ENCODE measurements at regions not wholly inside any gene's neighbourhood (a gene's known extent, or its start where the extent isn't known, plus 50 kb on each side); places are given as distances from the start of the nearest gene placed in this dataset.

DNA sequence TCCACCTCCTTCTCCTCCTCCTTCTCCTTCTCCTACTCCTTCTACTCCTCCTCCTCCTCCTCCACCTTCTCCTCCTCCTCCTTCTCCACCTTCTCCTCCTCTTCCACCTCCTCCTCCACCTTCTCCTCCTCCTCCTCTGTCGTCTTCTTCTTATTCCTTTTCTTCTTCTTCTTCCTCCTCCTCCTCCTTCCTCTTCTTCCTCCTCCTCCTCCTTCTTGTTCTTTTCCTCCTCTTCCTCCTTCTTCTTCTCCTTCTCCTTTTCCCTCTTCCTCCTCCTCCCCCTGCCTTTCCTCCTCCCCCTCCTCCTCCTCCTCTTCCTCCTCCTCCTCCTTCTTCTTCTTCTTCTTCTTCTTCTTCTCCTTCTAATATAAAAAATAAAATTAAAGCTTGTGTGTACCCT, 971.2 kb upstream of the PIK3C3 start:
- Histone ChIP-seq H3K27ac (ENCODE audit: control insufficient read depth, insufficient read depth) (no peak overlapping the region), H3K4me3 (no peak overlapping the region), H3K27me3 (replicated peaks in 1 of 2; ENCODE audit: control insufficient read depth in 2 of 2, insufficient read depth in 2 of 2, low read length in 1 of 2) (no peaks in the 10 kb centered on the region), H3K4me2 (ENCODE audit: control insufficient read depth, insufficient read depth) (no peak overlapping the region), H3K79me2 (ENCODE audit: control insufficient read depth, insufficient read depth, low read length) (no peaks in the 10 kb centered on the region), H3K36me3 (ENCODE audit: control insufficient read depth in 2 of 2, insufficient read depth in 2 of 2, low read length in 1 of 2) (no peaks in the 10 kb centered on the region), H3K9ac (ENCODE audit: control insufficient read depth, insufficient read depth, low read length) (no peak overlapping the region), H3K9me3 (replicated peaks; ENCODE audit: control insufficient read depth, insufficient read depth, low read length) (no peaks in the 10 kb centered on the region), H4K20me1 (ENCODE audit: control insufficient read depth, insufficient read depth) (no peaks in the 10 kb centered on the region), H2AFZ (ENCODE audit: control insufficient read depth, low read depth, low read length) (no peak overlapping the region), H3K4me1 (ENCODE audit: control insufficient read depth, insufficient read depth, low read length) (no peaks in the 10 kb centered on the region)
- TF ChIP-seq ZNF217 (IDR thresholded peaks at IDR 0.05) (no peak), IRF4 (IDR thresholded peaks at IDR 0.05; ENCODE audit: low read depth, low read length) (no peak), HDAC2 (IDR thresholded peaks at IDR 0.05) (no peak), SMC3 (IDR thresholded peaks at IDR 0.05; ENCODE audit: borderline replicate concordance, low read length) (no peak), PAX5 (IDR thresholded peaks at IDR 0.05; ENCODE audit: borderline replicate concordance, low read depth, low read length) (no peak), CREB1 (IDR thresholded peaks at IDR 0.05; ENCODE audit: low read depth) (no peak), ESRRA (IDR thresholded peaks at IDR 0.05; ENCODE audit: low read length) (no peak), ATF7 (IDR thresholded peaks at IDR 0.05; ENCODE audit: low read depth) (no peak), SRF (IDR thresholded peaks at IDR 0.05; ENCODE audit: low read depth in 2 of 2, low read length in 2 of 2) (no peak), RELA (IDR thresholded peaks at IDR 0.05; ENCODE audit: borderline replicate concordance, partially characterized antibody) (no peak), STAT1 (conservative IDR thresholded peaks at IDR 0.05) (no peak), LARP7 (IDR thresholded peaks at IDR 0.05) (no peak)
- TF ChIP-seq, protein P1, sequence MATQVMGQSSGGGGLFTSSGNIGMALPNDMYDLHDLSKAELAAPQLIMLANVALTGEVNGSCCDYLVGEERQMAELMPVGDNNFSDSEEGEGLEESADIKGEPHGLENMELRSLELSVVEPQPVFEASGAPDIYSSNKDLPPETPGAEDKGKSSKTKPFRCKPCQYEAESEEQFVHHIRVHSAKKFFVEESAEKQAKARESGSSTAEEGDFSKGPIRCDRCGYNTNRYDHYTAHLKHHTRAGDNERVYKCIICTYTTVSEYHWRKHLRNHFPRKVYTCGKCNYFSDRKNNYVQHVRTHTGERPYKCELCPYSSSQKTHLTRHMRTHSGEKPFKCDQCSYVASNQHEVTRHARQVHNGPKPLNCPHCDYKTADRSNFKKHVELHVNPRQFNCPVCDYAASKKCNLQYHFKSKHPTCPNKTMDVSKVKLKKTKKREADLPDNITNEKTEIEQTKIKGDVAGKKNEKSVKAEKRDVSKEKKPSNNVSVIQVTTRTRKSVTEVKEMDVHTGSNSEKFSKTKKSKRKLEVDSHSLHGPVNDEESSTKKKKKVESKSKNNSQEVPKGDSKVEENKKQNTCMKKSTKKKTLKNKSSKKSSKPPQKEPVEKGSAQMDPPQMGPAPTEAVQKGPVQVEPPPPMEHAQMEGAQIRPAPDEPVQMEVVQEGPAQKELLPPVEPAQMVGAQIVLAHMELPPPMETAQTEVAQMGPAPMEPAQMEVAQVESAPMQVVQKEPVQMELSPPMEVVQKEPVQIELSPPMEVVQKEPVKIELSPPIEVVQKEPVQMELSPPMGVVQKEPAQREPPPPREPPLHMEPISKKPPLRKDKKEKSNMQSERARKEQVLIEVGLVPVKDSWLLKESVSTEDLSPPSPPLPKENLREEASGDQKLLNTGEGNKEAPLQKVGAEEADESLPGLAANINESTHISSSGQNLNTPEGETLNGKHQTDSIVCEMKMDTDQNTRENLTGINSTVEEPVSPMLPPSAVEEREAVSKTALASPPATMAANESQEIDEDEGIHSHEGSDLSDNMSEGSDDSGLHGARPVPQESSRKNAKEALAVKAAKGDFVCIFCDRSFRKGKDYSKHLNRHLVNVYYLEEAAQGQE (IDR thresholded peaks at IDR 0.05; ENCODE audit: low read depth, low read length) = no peak
- TF ChIP-seq, protein P2, sequence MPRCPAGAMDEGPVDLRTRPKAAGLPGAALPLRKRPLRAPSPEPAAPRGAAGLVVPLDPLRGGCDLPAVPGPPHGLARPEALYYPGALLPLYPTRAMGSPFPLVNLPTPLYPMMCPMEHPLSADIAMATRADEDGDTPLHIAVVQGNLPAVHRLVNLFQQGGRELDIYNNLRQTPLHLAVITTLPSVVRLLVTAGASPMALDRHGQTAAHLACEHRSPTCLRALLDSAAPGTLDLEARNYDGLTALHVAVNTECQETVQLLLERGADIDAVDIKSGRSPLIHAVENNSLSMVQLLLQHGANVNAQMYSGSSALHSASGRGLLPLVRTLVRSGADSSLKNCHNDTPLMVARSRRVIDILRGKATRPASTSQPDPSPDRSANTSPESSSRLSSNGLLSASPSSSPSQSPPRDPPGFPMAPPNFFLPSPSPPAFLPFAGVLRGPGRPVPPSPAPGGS (IDR thresholded peaks at IDR 0.05; ENCODE audit: borderline replicate concordance, insufficient read depth, low read depth, low read length, poor library complexity, severe bottlenecking) = no peak
- TF ChIP-seq, protein P3, sequence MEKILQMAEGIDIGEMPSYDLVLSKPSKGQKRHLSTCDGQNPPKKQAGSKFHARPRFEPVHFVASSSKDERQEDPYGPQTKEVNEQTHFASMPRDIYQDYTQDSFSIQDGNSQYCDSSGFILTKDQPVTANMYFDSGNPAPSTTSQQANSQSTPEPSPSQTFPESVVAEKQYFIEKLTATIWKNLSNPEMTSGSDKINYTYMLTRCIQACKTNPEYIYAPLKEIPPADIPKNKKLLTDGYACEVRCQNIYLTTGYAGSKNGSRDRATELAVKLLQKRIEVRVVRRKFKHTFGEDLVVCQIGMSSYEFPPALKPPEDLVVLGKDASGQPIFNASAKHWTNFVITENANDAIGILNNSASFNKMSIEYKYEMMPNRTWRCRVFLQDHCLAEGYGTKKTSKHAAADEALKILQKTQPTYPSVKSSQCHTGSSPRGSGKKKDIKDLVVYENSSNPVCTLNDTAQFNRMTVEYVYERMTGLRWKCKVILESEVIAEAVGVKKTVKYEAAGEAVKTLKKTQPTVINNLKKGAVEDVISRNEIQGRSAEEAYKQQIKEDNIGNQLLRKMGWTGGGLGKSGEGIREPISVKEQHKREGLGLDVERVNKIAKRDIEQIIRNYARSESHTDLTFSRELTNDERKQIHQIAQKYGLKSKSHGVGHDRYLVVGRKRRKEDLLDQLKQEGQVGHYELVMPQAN (conservative IDR thresholded peaks at IDR 0.05) = no peak
- no TSS peak for BruUV-seq (replicated peaks)
- 13% methylated on average over 1 of the region's 1 CpG for WGBS (ENCODE audit: insufficient coverage, insufficient replicate concordance, low lambda C conversion rate, missing lambda C conversion rate)
- ChIA-PET SMC1A (ENCODE audit: uncharacterized antibody, unreplicated experiment) (interaction anchor here (0.7 to 0.8 kb wide), 2 partner anchors 25 to 50 kb away, joined by 3 read pairs; no protein-coding TSS in a partner anchor), POLR2A (interaction anchor here (0.6 kb wide), 1 partner anchor 1813 kb away, joined by 3 read pairs; no protein-coding TSS in a partner anchor), RAD21 (ENCODE audit: unreplicated experiment) (no interaction called here), CTCF (interaction anchor here (0.6 kb wide), 1 partner anchor 41 kb away, joined by 4 read pairs; no protein-coding TSS in a partner anchor)
- DNase-seq (ENCODE audit: low read depth, low spot score) (no peak), FAIRE-seq (no peak), ATAC-seq (no peak)
- intact Hi-C loops (cut with micrococcal nuclease; ENCODE audit: unreplicated experiment) (no loop called here), in situ Hi-C loops (cut with MboI) (no loop called here)

Data from GM12878 (cell line).